IMR-90 (cell line): ENCODE measurements at regions not wholly inside any gene's neighbourhood (a gene's known extent, or its start where the extent isn't known, plus 50 kb on each side); places are given as distances from the start of the nearest gene placed in this dataset.

Source experiments
- ATAC-seq: fragments of 200-7000 bp; cut with Tn5 transposase; 2 replicates; pipeline ENCODE4 v1.9.1; 2020; ENCODE audit warnings: low read depth, mild to moderate bottlenecking, moderate library complexity
- BruUV-seq: library from RNA; stranded (reverse); fragments of 400-500 nt; replicated peaks from 2 replicates; lab custom pipeline; 2021; lab: Mats Ljungman, UMichigan
- CTCF ChIA-PET: fragments of 300-600 bp; formaldehyde crosslinking; extraction: SDS; loops from one replicate; lab custom pipeline; 2021; ENCODE audit warnings: antibody characterized with exemption; lab: Yijun Ruan, JAX
- POLR2A ChIA-PET: fragments of 300-600 bp; sonication (Branson Sonifier 250); formaldehyde crosslinking; loops from one replicate; lab custom pipeline; 2022; ENCODE audit warnings: antibody characterized with exemption; ENCODE audit not compliant: unreplicated experiment; lab: Charles Lee
- DNase-seq: peaks from one replicate; pipeline ENCODE4 v3.0.0; 2013
- H2AFZ ChIP-seq: replicated peaks from 2 replicates; pipeline ENCODE3; 2013; ENCODE audit warnings: low read length, mild to moderate bottlenecking; ENCODE audit not compliant: poor library complexity
- H2AK5ac ChIP-seq: 2 replicates; pipeline ENCODE4 v1.6.1; 2013; ENCODE audit warnings: low read depth, low read length, inconsistent platforms
- H2AK9ac ChIP-seq: replicated peaks from 2 replicates; pipeline ENCODE3; 2013; ENCODE audit warnings: mild to moderate bottlenecking, low read depth, low read length, moderate library complexity; ENCODE audit not compliant: poor library complexity
- H2BK120ac ChIP-seq: 2 replicates; pipeline ENCODE4 v1.6.1; 2013; ENCODE audit warnings: low read depth, low read length, inconsistent platforms
- H2BK15ac ChIP-seq: 3 replicates; pipeline ENCODE4 v1.6.1; 2013; ENCODE audit warnings: low read depth, low read length, inconsistent platforms
- H2BK20ac ChIP-seq: 2 replicates; pipeline ENCODE4 v1.6.1; 2013; ENCODE audit warnings: low read depth, mild to moderate bottlenecking, inconsistent platforms, low read length, moderate library complexity
- H2BK5ac ChIP-seq: 2 replicates; pipeline ENCODE4 v1.6.1; 2013; ENCODE audit warnings: mild to moderate bottlenecking, low read depth, low read length, inconsistent platforms; ENCODE audit not compliant: poor library complexity, severe bottlenecking
- H3K14ac ChIP-seq: replicated peaks from 2 replicates; pipeline ENCODE4 v1.6.1; 2013; ENCODE audit warnings: low read depth, low read length, inconsistent platforms
- H3K18ac ChIP-seq: 2 replicates; pipeline ENCODE4 v1.6.1; 2013; ENCODE audit warnings: low read depth, low read length, control low read depth
- H3K23ac ChIP-seq: 2 replicates; pipeline ENCODE4 v1.6.1; 2013; ENCODE audit warnings: low read depth, low read length, inconsistent platforms
- H3K27ac ChIP-seq: 2 replicates; pipeline ENCODE4 v1.5.1; 2013; ENCODE audit warnings: mild to moderate bottlenecking, control low read depth, low read length; ENCODE audit not compliant: insufficient read depth
- H3K27me3 ChIP-seq: 2 replicates; pipeline ENCODE4 v1.6.1; 2013; ENCODE audit warnings: low read length; ENCODE audit not compliant: control insufficient read depth, insufficient read depth
- H3K36me3 ChIP-seq: 2 replicates; pipeline ENCODE4 v1.6.1; 2013; ENCODE audit warnings: low read length, mixed read lengths; ENCODE audit not compliant: control insufficient read depth, insufficient read depth
- H3K4ac ChIP-seq: 2 replicates; pipeline ENCODE4 v1.6.1; 2013; ENCODE audit warnings: low read depth, low read length, inconsistent platforms
- H3K4me1 ChIP-seq: 2 replicates; pipeline ENCODE4 v1.6.1; 2013; ENCODE audit warnings: low read length, mixed read lengths; ENCODE audit not compliant: control insufficient read depth, insufficient read depth
- H3K4me2 ChIP-seq: 2 replicates; pipeline ENCODE4 v1.6.1; 2013; ENCODE audit warnings: low read depth, mild to moderate bottlenecking, control low read depth, low read length, moderate library complexity
- H3K4me3 ChIP-seq: 2 replicates; pipeline ENCODE4 v1.5.1; 2013; ENCODE audit warnings: low read depth, mild to moderate bottlenecking, control low read depth, low read length, moderate library complexity; ENCODE audit not compliant: insufficient read depth
- H3K56ac ChIP-seq: 2 replicates; pipeline ENCODE4 v1.6.1; 2013; ENCODE audit warnings: low read length, inconsistent platforms; ENCODE audit not compliant: insufficient read depth; ENCODE audit errors: extremely low read depth
- H3K79me1 ChIP-seq, 2 experiments: 2 replicates each; pipeline ENCODE4 v1.6.1; 2013; ENCODE audit warnings: low read length in 2 of 2, inconsistent platforms in 1 of 2, low read depth in 1 of 2
- H3K9ac ChIP-seq: 2 replicates; pipeline ENCODE4 v1.6.1; 2013; ENCODE audit warnings: low read depth, low read length, control low read depth
- H3K9me1 ChIP-seq: 2 replicates; pipeline ENCODE4 v1.6.1; 2013; ENCODE audit warnings: low read length, inconsistent platforms; ENCODE audit not compliant: insufficient read depth
- H3K9me3 ChIP-seq: 2 replicates; pipeline ENCODE4 v1.6.1; 2013; ENCODE audit warnings: low read length; ENCODE audit not compliant: control insufficient read depth, insufficient read depth
- H4K20me1 ChIP-seq: 2 replicates; pipeline ENCODE4 v1.6.1; 2013; ENCODE audit warnings: low read length, inconsistent platforms; ENCODE audit not compliant: insufficient read depth
- H4K5ac ChIP-seq: 2 replicates; pipeline ENCODE4 v1.6.1; 2013; ENCODE audit warnings: mild to moderate bottlenecking, low read depth, low read length, control low read depth
- H4K8ac ChIP-seq, 2 experiments: 2 replicates each; pipeline ENCODE4 v1.6.1; 2013; ENCODE audit warnings: low read depth in 2 of 2, low read length in 2 of 2, control low read depth in 1 of 2, inconsistent platforms in 1 of 2
- H4K91ac ChIP-seq: 2 replicates; pipeline ENCODE4 v1.6.1; 2013; ENCODE audit warnings: low read depth, low read length, inconsistent platforms; ENCODE audit not compliant: insufficient read depth
- BHLHE40 ChIP-seq: fragments of 150-350 bp; IDR thresholded peaks from 2 replicates; pipeline ENCODE4 v1.6.1; 2016; ENCODE audit warnings: mild to moderate bottlenecking, low read depth, low read length
- ELK1 ChIP-seq: fragments of 150-350 bp; IDR thresholded peaks from 2 replicates; pipeline ENCODE4 v1.6.1; 2016; ENCODE audit warnings: low read depth, mild to moderate bottlenecking, low read length, moderate library complexity, borderline replicate concordance
- FOS ChIP-seq: fragments of 150-350 bp; IDR thresholded peaks from 2 replicates; pipeline ENCODE4 v1.6.1; 2016; ENCODE audit warnings: low read depth, low read length
- MAFK ChIP-seq: IDR thresholded peaks from 2 replicates; pipeline ENCODE4 v1.6.1; 2012; ENCODE audit warnings: low read depth, low read length, improper control_type of control experiment
- MXI1 ChIP-seq: IDR thresholded peaks from 2 replicates; pipeline ENCODE4 v1.6.1; 2012; ENCODE audit warnings: low read depth, mild to moderate bottlenecking, low read length, moderate library complexity, borderline replicate concordance
- POLR2A ChIP-seq: IDR thresholded peaks from 2 replicates; pipeline ENCODE4 v1.6.1; 2012; ENCODE audit warnings: mild to moderate bottlenecking, low read depth, low read length
- RFX5 ChIP-seq: IDR thresholded peaks from 2 replicates; pipeline ENCODE4 v1.8.0; 2012; ENCODE audit warnings: low read depth, mild to moderate bottlenecking, low read length, moderate library complexity
- SMC3 ChIP-seq: fragments of 150-350 bp; IDR thresholded peaks from 2 replicates; pipeline ENCODE4 v1.6.1; 2016; ENCODE audit warnings: low read depth, mild to moderate bottlenecking, antibody characterized with exemption, low read length, moderate library complexity
- WGBS, 2 experiments: methylation state at CpG; one replicate each; pipeline versions ENCODE4 v1.1.5 to v1.1.7; 2013; ENCODE audit warnings: missing lambda C conversion rate in 2 of 2; ENCODE audit not compliant: insufficient read length in 1 of 2; ENCODE audit errors: extremely low coverage in 2 of 2; 5-methylcytosine and 5-hydroxymethylcytosine counted together
- dilution Hi-C: fragments of 300-500 bp; cut with HindIII; formaldehyde crosslinking; loops from one replicate; pipeline ENCODE4 v1.14.3; 2018; ENCODE audit warnings: low sequenced_read_pairs; ENCODE audit not compliant: unreplicated experiment
- in situ Hi-C: fragments of 300-500 bp; cut with MboI; formaldehyde crosslinking; loops from 3 replicates; pipeline ENCODE4 v1.14.3; 2019; ENCODE audit warnings: low sequenced_read_pairs, inconsistent platforms, mixed read lengths
- intact Hi-C: fragments of 100-400 bp; cut with micrococcal nuclease; formaldehyde crosslinking; loops from 2 replicates; pipeline ENCODE4 v1.10.0; 2022

GRCh38 chr14:96626916-96627315, 124.7 kb downstream of the PAPOLA start:
- Histone ChIP-seq H2AFZ (no peak overlapping the region), H2BK5ac (no peak overlapping the region), H4K91ac (no peak overlapping the region), H2BK20ac (no peak overlapping the region), H3K18ac (no peak overlapping the region), H3K9me3 (no peaks in the 10 kb centered on the region), H4K20me1 (no peaks in the 10 kb centered on the region), H2AK5ac (no peak overlapping the region), H3K79me1 (no peaks in the 10 kb centered on the region), H3K36me3 (no peaks in the 10 kb centered on the region), H3K4me3 (no peak overlapping the region), H2BK120ac (no peak overlapping the region), H3K27me3 (no peaks in the 10 kb centered on the region; the same call in none of the 2 replicates), H2BK15ac (no peak overlapping the region), H3K4ac (no peak overlapping the region), H3K4me2 (no peak overlapping the region), H2AK9ac (no peak overlapping the region), H3K9ac (no peak overlapping the region), H3K4me1 (no peaks in the 10 kb centered on the region), H4K8ac (no peak overlapping the region), H3K27ac (no peak overlapping the region), H3K23ac (no peak overlapping the region), H3K9me1 (no peaks in the 10 kb centered on the region), H3K14ac (no peak overlapping the region), H4K5ac (no peak overlapping the region), H3K56ac (no peak overlapping the region)
- POLR2A ChIA-PET, result no interaction called here
- no peak for ATAC-seq
- WGBS, 2 experiments, result 50% methylated on average over 1 of the region's 14 CpGs; no CpG with 5 or more reads in 1 of the 2 experiments
- no peak for TF ChIP-seq POLR2A
- no peak for TF ChIP-seq FOS
- no peak for TF ChIP-seq BHLHE40
- TF ChIP-seq MAFK, result no peak
- TF ChIP-seq RFX5, result no peak
- TF ChIP-seq ELK1, result no peak
- TF ChIP-seq SMC3, result no peak
- TF ChIP-seq MXI1, result no peak
- no TSS peak for BruUV-seq
- dilution Hi-C loops, result no loop called here
- in situ Hi-C loops, result no loop called here
- CTCF ChIA-PET, result no interaction called here
- intact Hi-C loops, result no loop called here
- DNase-seq, result no peak
